SU-DHL-6 (cell line): ENCODE measurements at regions not wholly inside any gene's neighbourhood (a gene's known extent, or its start where the extent isn't known, plus 50 kb on each side); places are given as distances from the start of the nearest gene placed in this dataset.
"Not testable (repeated sequence)": the region's sequence is repeated elsewhere in the genome, so short reads cannot be mapped to it uniquely, and the experiment has no call there.

ENCODE experiments used
- H2AFZ ChIP-seq: fragments of 200-600 bp; sonication (generic); 2 replicates; pipeline ENCODE4 v1.6.1; 2014; ENCODE audit warnings: low read depth, mild to moderate bottlenecking, moderate library complexity, mixed read lengths, antibody characterized with exemption, low read length; ENCODE audit not compliant: severe bottlenecking
- H3F3A ChIP-seq: fragments of 200-600 bp; shearing (Covaris generic); 2 replicates; pipeline ENCODE4 v1.6.0; 2016; ENCODE audit warnings: antibody characterized with exemption, mild to moderate bottlenecking; ENCODE audit not compliant: insufficient read depth
- H3K27ac ChIP-seq: fragments of 200-600 bp; sonication (generic); 2 replicates; pipeline ENCODE4 v1.5.1; 2016; ENCODE audit warnings: low read depth, mild to moderate bottlenecking, low read length, moderate library complexity, mixed read lengths
- H3K27me3 ChIP-seq: fragments of 200-600 bp; sonication (generic), shearing (Covaris generic); 2 replicates; pipeline ENCODE4 v1.6.0; 2014; ENCODE audit warnings: mild to moderate bottlenecking, low read length
- H3K36me3 ChIP-seq: fragments of 200-600 bp; sonication (generic); 2 replicates; pipeline ENCODE4 v1.6.1; 2014; ENCODE audit warnings: mild to moderate bottlenecking, low read length, mixed read lengths
- H3K4me2 ChIP-seq: fragments of 300-600, 200-600 bp; shearing (Covaris generic), sonication (generic); 2 replicates; pipeline ENCODE4 v1.6.0; 2014; ENCODE audit warnings: low read length, low read depth, mild to moderate bottlenecking; ENCODE audit not compliant: poor library complexity, severe bottlenecking
- H3K4me3 ChIP-seq: fragments of 200-600 bp; sonication (generic); 2 replicates; pipeline ENCODE4 v1.5.1; 2014; ENCODE audit warnings: antibody characterized with exemption, low read length, mild to moderate bottlenecking, mixed read lengths; ENCODE audit not compliant: insufficient read depth, poor library complexity, severe bottlenecking
- H3K79me2 ChIP-seq: fragments of 200-600 bp; sonication (generic); 2 replicates; pipeline ENCODE4 v1.6.1; 2014; ENCODE audit warnings: mild to moderate bottlenecking, low read length, moderate library complexity; ENCODE audit not compliant: insufficient read depth
- H3K9ac ChIP-seq: fragments of 200-600 bp; sonication (generic); 2 replicates; pipeline ENCODE4 v1.7.0; 2014; ENCODE audit warnings: mild to moderate bottlenecking, low read length
- H3K9me2 ChIP-seq: fragments of 200-600 bp; sonication (generic); replicated peaks from 2 replicates; pipeline ENCODE4 v1.6.1; 2014; ENCODE audit warnings: low read length; ENCODE audit not compliant: insufficient read depth
- H3K9me3 ChIP-seq: fragments of 200-600 bp; sonication (generic); 2 replicates; pipeline ENCODE4 v1.6.1; 2014; ENCODE audit warnings: low read length, mixed read lengths; ENCODE audit not compliant: insufficient read depth
- H4K20me1 ChIP-seq: fragments of 200-600 bp; sonication (generic); 2 replicates; pipeline ENCODE4 v1.6.1; 2014; ENCODE audit warnings: low read depth, mild to moderate bottlenecking, antibody characterized with exemption, low read length, moderate library complexity, mixed read lengths
- EZH2phosphoT487 ChIP-seq: fragments of 200-600 bp; sonication (generic), shearing (Covaris generic); conservative IDR thresholded peaks from 2 replicates; pipeline ENCODE4 v1.6.1; 2018; ENCODE audit warnings: mild to moderate bottlenecking, antibody characterized with exemption, low read length, moderate library complexity, mixed read lengths
- TF ChIP-seq, protein P1 (sequence below): fragments of 200-600 bp; sonication (generic); IDR thresholded peaks from one replicate; pipeline ENCODE4 v1.5.1; 2017; ENCODE audit warnings: antibody characterized with exemption, mild to moderate bottlenecking, low read length, moderate library complexity; ENCODE audit not compliant: insufficient read depth, poor library complexity, severe bottlenecking

DNA sequence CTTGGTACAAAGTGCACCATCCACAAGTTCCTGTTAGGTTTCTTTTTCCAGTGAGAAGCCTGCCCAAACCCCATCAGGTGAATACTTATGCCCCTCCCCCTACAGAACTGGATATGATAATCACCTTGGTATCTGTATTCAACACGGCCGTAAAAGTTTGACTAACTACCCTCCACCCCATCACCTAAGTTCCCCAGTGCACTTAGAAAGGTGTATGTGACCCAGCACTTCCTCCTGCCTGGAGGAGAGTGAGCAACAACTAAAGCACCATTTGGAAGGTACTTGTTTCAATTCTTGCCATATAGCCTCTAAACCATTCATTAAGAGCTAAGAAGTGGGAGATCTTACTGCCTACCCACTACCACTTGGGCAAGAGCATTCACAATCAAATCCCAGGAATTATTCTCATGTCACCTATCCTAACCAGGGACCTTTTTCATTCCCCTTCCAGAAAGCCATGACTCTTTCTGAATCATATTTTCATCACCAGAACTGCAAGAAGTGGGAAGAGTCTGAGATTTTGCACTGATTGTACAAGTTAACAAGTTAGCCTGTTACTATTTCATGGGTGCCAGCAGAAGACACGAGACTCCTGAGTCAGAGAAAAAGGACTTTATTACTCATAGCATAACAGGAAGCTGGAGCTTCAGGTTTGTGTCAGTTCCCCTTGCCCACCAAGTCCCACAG, 53.5 kb upstream of the NDUFV2 start:
- H3K9me2 ChIP-seq = no peaks in the 10 kb centered on the region
- H3K79me2 ChIP-seq = no peaks in the 10 kb centered on the region
- H3K4me2 ChIP-seq = no peak overlapping the region
- no peaks in the 10 kb centered on the region for H3K36me3 ChIP-seq
- H3K27me3 ChIP-seq = no peaks in the 10 kb centered on the region
- no peaks in the 10 kb centered on the region for H3K9me3 ChIP-seq
- no peaks in the 10 kb centered on the region for H4K20me1 ChIP-seq
- H2AFZ ChIP-seq = no peak overlapping the region
- H3K4me3 ChIP-seq = no peak overlapping the region
- no peak for TF ChIP-seq EZH2phosphoT487
- TF ChIP-seq, protein P1, sequence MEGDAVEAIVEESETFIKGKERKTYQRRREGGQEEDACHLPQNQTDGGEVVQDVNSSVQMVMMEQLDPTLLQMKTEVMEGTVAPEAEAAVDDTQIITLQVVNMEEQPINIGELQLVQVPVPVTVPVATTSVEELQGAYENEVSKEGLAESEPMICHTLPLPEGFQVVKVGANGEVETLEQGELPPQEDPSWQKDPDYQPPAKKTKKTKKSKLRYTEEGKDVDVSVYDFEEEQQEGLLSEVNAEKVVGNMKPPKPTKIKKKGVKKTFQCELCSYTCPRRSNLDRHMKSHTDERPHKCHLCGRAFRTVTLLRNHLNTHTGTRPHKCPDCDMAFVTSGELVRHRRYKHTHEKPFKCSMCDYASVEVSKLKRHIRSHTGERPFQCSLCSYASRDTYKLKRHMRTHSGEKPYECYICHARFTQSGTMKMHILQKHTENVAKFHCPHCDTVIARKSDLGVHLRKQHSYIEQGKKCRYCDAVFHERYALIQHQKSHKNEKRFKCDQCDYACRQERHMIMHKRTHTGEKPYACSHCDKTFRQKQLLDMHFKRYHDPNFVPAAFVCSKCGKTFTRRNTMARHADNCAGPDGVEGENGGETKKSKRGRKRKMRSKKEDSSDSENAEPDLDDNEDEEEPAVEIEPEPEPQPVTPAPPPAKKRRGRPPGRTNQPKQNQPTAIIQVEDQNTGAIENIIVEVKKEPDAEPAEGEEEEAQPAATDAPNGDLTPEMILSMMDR = no peak
- no peak overlapping the region for H3K27ac ChIP-seq
- no peak overlapping the region for H3K9ac ChIP-seq
- no peaks in the 10 kb centered on the region for H3F3A ChIP-seq

DNA sequence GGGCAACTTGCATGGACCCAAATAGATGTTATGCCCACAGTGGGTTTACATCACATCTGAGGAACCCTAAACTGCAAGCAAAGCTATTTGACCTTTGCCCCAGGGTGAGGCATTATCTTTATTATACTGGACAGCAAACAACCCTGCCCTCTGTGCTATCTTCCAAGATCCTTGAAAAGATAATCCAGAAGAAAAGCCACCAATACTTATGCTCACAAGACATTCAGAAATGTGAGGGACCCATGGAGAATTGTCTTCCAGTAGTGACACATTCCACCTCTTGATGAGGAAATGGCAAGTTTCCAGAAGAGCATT, 53.0 kb upstream of the NDUFV2 start:
- TF ChIP-seq EZH2phosphoT487 = no peak
- TF ChIP-seq, protein P1 = no peak
- Histone ChIP-seq H3K36me3 (no peaks in the 10 kb centered on the region), H2AFZ (no peak overlapping the region), H3K79me2 (no peaks in the 10 kb centered on the region), H3K9me3 (no peaks in the 10 kb centered on the region), H3K4me2 (no peak overlapping the region), H3F3A (no peaks in the 10 kb centered on the region), H3K27me3 (no peaks in the 10 kb centered on the region), H3K9ac (no peak overlapping the region), H4K20me1 (no peaks in the 10 kb centered on the region), H3K27ac (no peak overlapping the region), H3K4me3 (no peak overlapping the region), H3K9me2 (no peaks in the 10 kb centered on the region)

DNA sequence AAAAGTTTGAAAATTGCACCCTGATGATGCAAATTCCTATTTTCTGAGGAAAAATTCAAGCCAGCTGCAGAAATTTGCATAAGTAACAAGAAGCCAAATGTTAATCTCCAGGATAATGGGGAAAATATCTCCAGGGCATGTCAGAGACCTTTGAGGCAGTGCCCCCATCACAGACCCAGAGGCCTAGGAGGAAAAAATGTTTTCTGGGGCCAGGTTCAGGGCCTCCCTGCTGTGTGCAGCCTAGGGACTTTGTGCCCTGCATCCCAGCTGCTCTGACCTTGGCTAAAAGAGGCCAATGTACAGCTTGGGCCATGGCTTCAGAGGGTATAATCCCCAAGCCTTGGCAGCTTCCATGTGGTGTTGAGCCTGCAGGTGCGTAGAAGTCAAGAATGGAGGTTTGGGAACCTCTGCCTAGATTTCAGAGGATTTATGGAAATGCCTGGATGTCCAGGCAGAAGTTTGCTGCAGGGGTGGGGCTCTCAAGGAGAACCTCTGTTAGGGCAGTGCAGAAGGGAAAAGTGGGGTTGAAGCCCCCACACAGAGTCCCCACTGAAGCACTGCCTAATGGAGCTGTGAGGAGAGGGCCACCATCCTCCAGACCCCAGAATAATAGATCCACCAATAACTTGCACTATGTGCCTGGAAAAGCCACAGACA, 51.7 kb upstream of the NDUFV2 start:
- H3K9me3 ChIP-seq, H3K9me2 ChIP-seq, H4K20me1 ChIP-seq, H3K4me2 ChIP-seq, H3K9ac ChIP-seq, H3F3A ChIP-seq, H3K27ac ChIP-seq, H3K36me3 ChIP-seq, H3K27me3 ChIP-seq, H2AFZ ChIP-seq, H3K79me2 ChIP-seq, H3K4me3 ChIP-seq: not testable (repeated sequence)
